HEK293 (cell line): ENCODE measurements at regions not wholly inside any gene's neighbourhood (a gene's known extent, or its start where the extent isn't known, plus 50 kb on each side); places are given as distances from the start of the nearest gene placed in this dataset.

Experiments
- CTCF ChIA-PET: fragments of 350-600 bp; formaldehyde crosslinking; extraction: SDS; loops from one replicate; lab custom pipeline; 2021; ENCODE audit warnings: antibody characterized with exemption; lab: Yijun Ruan, JAX
- POLR2A ChIA-PET: fragments of 300-600 bp; formaldehyde crosslinking; extraction: SDS; loops from one replicate; lab custom pipeline; 2020; ENCODE audit warnings: antibody characterized with exemption, inconsistent platforms; lab: Yijun Ruan, JAX
- H3K27ac ChIP-seq: fragments of 200-500 bp; sonication (Bioruptor generic); 2 replicates; pipeline ENCODE4 v1.5.1; 2014; ENCODE audit warnings: low read depth, low read length, control low read depth, inconsistent platforms; ENCODE audit errors: extremely low read depth
- H3K36me3 ChIP-seq, 2 experiments: fragments of 200-500 bp in 1 of 2; sonication (Bioruptor generic) in 1 of 2; 1 replicate in 1 of 2; 2 replicates in 1 of 2; pipeline ENCODE4 v1.5.1; 2014 to 2017; ENCODE audit warnings: inconsistent platforms in 2 of 2, low read length in 2 of 2; ENCODE audit not compliant: control insufficient read depth in 2 of 2, insufficient read depth in 1 of 2
- H3K4me1 ChIP-seq: fragments of 200-500 bp; sonication (Bioruptor generic); 2 replicates; pipeline ENCODE4 v1.5.1; 2014; ENCODE audit warnings: mild to moderate bottlenecking, low read length, inconsistent platforms; ENCODE audit not compliant: control insufficient read depth, insufficient read depth
- H3K4me3 ChIP-seq: 2 replicates; pipeline ENCODE4 v1.5.1; 2011; ENCODE audit warnings: low read depth, mild to moderate bottlenecking, control low read depth, low read length, moderate library complexity
- H3K9me3 ChIP-seq: fragments of 200-500 bp; sonication (Bioruptor generic); 2 replicates; pipeline ENCODE4 v1.5.1; 2014; ENCODE audit warnings: low read depth, low read length, inconsistent platforms; ENCODE audit not compliant: control insufficient read depth, insufficient read depth
- GLIS1 ChIP-seq: fragments of 450-650 bp; formaldehyde crosslinking; IDR thresholded peaks from 2 replicates; pipeline ENCODE4 v1.5.1; 2016; ENCODE audit warnings: missing biosample characterization, missing genetic modification characterization
- GLIS2 ChIP-seq: fragments of 450-650 bp; formaldehyde crosslinking; IDR thresholded peaks from 2 replicates; pipeline ENCODE4 v1.5.1; 2016; ENCODE audit warnings: missing biosample characterization, missing genetic modification characterization
- SP3 ChIP-seq: fragments of 450-650 bp; formaldehyde crosslinking; IDR thresholded peaks from 2 replicates; pipeline ENCODE4 v1.5.1; 2016; ENCODE audit warnings: missing biosample characterization, missing genetic modification characterization
- YY2 ChIP-seq: fragments of 450-650 bp; formaldehyde crosslinking; IDR thresholded peaks from 2 replicates; pipeline ENCODE4 v1.5.1; 2016; ENCODE audit warnings: missing biosample characterization, missing genetic modification characterization
- ZBTB1 ChIP-seq: fragments of 450-650 bp; formaldehyde crosslinking; IDR thresholded peaks from 2 replicates; pipeline ENCODE4 v1.5.1; 2016; ENCODE audit warnings: missing biosample characterization, missing genetic modification characterization
- ZEB2 ChIP-seq: fragments of 450-650 bp; formaldehyde crosslinking; IDR thresholded peaks from 2 replicates; pipeline ENCODE4 v1.5.1; 2016; ENCODE audit warnings: missing biosample characterization, missing genetic modification characterization
- ZNF155 ChIP-seq: fragments of 450-650 bp; formaldehyde crosslinking; IDR thresholded peaks from 2 replicates; pipeline ENCODE4 v1.5.1; 2016; ENCODE audit warnings: missing biosample characterization, missing genetic modification characterization
- ZNF184 ChIP-seq: fragments of 450-650 bp; IDR thresholded peaks from 2 replicates; pipeline ENCODE4 v1.5.1; 2018; ENCODE audit warnings: missing biosample characterization, mild to moderate bottlenecking, missing genetic modification characterization
- ZNF292 ChIP-seq: fragments of 450-650 bp; formaldehyde crosslinking; IDR thresholded peaks from 2 replicates; pipeline ENCODE4 v1.5.1; 2016; ENCODE audit warnings: low read depth, missing biosample characterization, missing genetic modification characterization, borderline replicate concordance
- ZNF510 ChIP-seq: fragments of 450-650 bp; formaldehyde crosslinking; IDR thresholded peaks from 2 replicates; pipeline ENCODE4 v1.5.1; 2018; ENCODE audit warnings: mild to moderate bottlenecking, missing genetic modification characterization, missing biosample characterization; ENCODE audit not compliant: insufficient replicate concordance
- ZNF600 ChIP-seq: fragments of 450-650 bp; formaldehyde crosslinking; IDR thresholded peaks from 2 replicates; pipeline ENCODE4 v1.5.1; 2016; ENCODE audit warnings: missing biosample characterization, missing genetic modification characterization
- ZNF785 ChIP-seq: fragments of 450-650 bp; formaldehyde crosslinking; IDR thresholded peaks from 2 replicates; pipeline ENCODE4 v1.5.1; 2016; ENCODE audit warnings: missing biosample characterization, missing genetic modification characterization
- ZSCAN16 ChIP-seq: fragments of 450-650 bp; formaldehyde crosslinking; IDR thresholded peaks from 2 replicates; pipeline ENCODE4 v1.5.1; 2016; ENCODE audit warnings: missing biosample characterization, missing genetic modification characterization
- TF ChIP-seq, protein P1 (sequence below): fragments of 450-650 bp; formaldehyde crosslinking; IDR thresholded peaks from 2 replicates; pipeline ENCODE4 v1.5.1; 2016; ENCODE audit warnings: missing biosample characterization, missing genetic modification characterization, low read depth
- TF ChIP-seq, protein P2 (sequence below): fragments of 450-650 bp; formaldehyde crosslinking; IDR thresholded peaks from 2 replicates; pipeline ENCODE4 v1.5.1; 2016; ENCODE audit warnings: missing biosample characterization, missing genetic modification characterization
- TF ChIP-seq, protein P3 (sequence below): fragments of 450-650 bp; formaldehyde crosslinking; IDR thresholded peaks from 2 replicates; pipeline ENCODE4 v1.5.1; 2016; ENCODE audit warnings: missing biosample characterization, missing genetic modification characterization, low read depth
- TF ChIP-seq, protein P4 (sequence below): fragments of 450-650 bp; formaldehyde crosslinking; IDR thresholded peaks from 2 replicates; pipeline ENCODE4 v1.5.0; 2017; ENCODE audit warnings: missing biosample characterization, missing genetic modification characterization, borderline replicate concordance
- TF ChIP-seq, protein P5 (sequence below): fragments of 450-650 bp; formaldehyde crosslinking; IDR thresholded peaks from 2 replicates; pipeline ENCODE4 v1.5.1; 2016; ENCODE audit warnings: missing biosample characterization, missing genetic modification characterization
- TF ChIP-seq, protein P6 (sequence below): fragments of 450-650 bp; IDR thresholded peaks from 2 replicates; pipeline ENCODE4 v1.5.1; 2018; ENCODE audit warnings: missing biosample characterization, mild to moderate bottlenecking, missing genetic modification characterization
- TF ChIP-seq, protein P7 (sequence below): fragments of 450-650 bp; formaldehyde crosslinking; IDR thresholded peaks from 2 replicates; pipeline ENCODE4 v1.5.1; 2016; ENCODE audit warnings: missing biosample characterization, missing genetic modification characterization

DNA sequence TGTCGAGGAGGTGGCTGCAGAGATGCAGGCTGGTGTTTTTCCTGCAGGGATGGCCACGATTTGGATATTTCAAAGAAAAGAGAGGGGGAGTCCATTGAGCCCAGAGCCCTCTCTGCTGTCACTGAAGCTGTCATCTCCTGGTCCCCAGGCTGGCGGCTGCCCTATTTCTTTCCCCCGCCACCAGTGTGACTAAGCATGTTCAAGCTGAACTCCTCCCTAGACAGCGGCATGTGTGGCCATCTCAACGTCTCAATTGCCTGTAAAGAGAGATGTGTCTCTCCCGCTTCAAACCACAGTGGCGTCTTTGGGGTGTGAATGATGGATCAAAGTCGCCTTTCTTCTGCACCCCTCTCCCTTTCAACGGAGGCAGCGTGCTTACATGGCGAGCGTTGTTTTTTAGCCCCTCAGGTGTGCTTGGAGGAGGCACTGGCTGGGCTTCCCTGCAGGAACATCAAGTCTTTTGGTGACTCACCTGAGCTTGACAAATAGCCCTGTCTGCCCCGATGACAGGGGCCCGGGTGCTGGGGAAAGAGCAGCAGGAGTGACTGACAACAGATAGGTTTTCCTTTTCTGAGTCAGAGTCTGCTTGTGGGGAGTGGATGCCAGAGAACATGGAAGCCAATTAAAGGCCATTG is 346.4 kb upstream of the AJAP1 start:
- no peak overlapping the region for H3K4me3 ChIP-seq
- no peak overlapping the region for H3K27ac ChIP-seq
- no peaks in the 10 kb centered on the region for H3K36me3 ChIP-seq
- no peaks in the 10 kb centered on the region for H3K9me3 ChIP-seq
- H3K4me1 ChIP-seq, result no peaks in the 10 kb centered on the region
- ChIA-PET CTCF (no interaction called here), POLR2A (no interaction called here)
- no peak for TF ChIP-seq ZNF184 (tag by site-specific recombination)
- TF ChIP-seq, protein P1, sequence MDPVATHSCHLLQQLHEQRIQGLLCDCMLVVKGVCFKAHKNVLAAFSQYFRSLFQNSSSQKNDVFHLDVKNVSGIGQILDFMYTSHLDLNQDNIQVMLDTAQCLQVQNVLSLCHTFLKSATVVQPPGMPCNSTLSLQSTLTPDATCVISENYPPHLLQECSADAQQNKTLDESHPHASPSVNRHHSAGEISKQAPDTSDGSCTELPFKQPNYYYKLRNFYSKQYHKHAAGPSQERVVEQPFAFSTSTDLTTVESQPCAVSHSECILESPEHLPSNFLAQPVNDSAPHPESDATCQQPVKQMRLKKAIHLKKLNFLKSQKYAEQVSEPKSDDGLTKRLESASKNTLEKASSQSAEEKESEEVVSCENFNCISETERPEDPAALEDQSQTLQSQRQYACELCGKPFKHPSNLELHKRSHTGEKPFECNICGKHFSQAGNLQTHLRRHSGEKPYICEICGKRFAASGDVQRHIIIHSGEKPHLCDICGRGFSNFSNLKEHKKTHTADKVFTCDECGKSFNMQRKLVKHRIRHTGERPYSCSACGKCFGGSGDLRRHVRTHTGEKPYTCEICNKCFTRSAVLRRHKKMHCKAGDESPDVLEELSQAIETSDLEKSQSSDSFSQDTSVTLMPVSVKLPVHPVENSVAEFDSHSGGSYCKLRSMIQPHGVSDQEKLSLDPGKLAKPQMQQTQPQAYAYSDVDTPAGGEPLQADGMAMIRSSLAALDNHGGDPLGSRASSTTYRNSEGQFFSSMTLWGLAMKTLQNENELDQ (tag by site-specific recombination), result no peak
- no peak for TF ChIP-seq ZNF510 (tag by site-specific recombination)
- TF ChIP-seq ZNF600, result no peak
- no peak for TF ChIP-seq ZEB2 (tag by site-specific recombination)
- TF ChIP-seq ZNF155 (tag by site-specific recombination), result no peak
- no peak for TF ChIP-seq GLIS1 (tag by site-specific recombination)
- TF ChIP-seq SP3 (tag by site-specific recombination), result no peak
- TF ChIP-seq ZNF292, result no peak
- TF ChIP-seq, protein P2, sequence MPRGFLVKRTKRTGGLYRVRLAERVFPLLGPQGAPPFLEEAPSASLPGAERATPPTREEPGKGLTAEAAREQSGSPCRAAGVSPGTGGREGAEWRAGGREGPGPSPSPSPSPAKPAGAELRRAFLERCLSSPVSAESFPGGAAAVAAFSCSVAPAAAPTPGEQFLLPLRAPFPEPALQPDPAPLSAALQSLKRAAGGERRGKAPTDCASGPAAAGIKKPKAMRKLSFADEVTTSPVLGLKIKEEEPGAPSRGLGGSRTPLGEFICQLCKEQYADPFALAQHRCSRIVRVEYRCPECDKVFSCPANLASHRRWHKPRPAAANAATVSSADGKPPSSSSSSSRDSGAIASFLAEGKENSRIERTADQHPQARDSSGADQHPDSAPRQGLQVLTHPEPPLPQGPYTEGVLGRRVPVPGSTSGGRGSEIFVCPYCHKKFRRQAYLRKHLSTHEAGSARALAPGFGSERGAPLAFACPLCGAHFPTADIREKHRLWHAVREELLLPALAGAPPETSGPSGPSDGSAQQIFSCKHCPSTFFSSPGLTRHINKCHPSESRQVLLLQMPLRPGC (tag by site-specific recombination), result no peak
- TF ChIP-seq, protein P3, sequence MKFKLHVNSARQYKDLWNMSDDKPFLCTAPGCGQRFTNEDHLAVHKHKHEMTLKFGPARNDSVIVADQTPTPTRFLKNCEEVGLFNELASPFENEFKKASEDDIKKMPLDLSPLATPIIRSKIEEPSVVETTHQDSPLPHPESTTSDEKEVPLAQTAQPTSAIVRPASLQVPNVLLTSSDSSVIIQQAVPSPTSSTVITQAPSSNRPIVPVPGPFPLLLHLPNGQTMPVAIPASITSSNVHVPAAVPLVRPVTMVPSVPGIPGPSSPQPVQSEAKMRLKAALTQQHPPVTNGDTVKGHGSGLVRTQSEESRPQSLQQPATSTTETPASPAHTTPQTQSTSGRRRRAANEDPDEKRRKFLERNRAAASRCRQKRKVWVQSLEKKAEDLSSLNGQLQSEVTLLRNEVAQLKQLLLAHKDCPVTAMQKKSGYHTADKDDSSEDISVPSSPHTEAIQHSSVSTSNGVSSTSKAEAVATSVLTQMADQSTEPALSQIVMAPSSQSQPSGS (tag by site-specific recombination), result no peak
- TF ChIP-seq ZBTB1, result no peak
- no peak for TF ChIP-seq ZSCAN16 (tag by site-specific recombination)
- TF ChIP-seq, protein P4, sequence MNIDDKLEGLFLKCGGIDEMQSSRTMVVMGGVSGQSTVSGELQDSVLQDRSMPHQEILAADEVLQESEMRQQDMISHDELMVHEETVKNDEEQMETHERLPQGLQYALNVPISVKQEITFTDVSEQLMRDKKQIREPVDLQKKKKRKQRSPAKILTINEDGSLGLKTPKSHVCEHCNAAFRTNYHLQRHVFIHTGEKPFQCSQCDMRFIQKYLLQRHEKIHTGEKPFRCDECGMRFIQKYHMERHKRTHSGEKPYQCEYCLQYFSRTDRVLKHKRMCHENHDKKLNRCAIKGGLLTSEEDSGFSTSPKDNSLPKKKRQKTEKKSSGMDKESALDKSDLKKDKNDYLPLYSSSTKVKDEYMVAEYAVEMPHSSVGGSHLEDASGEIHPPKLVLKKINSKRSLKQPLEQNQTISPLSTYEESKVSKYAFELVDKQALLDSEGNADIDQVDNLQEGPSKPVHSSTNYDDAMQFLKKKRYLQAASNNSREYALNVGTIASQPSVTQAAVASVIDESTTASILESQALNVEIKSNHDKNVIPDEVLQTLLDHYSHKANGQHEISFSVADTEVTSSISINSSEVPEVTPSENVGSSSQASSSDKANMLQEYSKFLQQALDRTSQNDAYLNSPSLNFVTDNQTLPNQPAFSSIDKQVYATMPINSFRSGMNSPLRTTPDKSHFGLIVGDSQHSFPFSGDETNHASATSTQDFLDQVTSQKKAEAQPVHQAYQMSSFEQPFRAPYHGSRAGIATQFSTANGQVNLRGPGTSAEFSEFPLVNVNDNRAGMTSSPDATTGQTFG (tag by site-specific recombination), result no peak
- no peak for TF ChIP-seq YY2 (tag by site-specific recombination)

DNA sequence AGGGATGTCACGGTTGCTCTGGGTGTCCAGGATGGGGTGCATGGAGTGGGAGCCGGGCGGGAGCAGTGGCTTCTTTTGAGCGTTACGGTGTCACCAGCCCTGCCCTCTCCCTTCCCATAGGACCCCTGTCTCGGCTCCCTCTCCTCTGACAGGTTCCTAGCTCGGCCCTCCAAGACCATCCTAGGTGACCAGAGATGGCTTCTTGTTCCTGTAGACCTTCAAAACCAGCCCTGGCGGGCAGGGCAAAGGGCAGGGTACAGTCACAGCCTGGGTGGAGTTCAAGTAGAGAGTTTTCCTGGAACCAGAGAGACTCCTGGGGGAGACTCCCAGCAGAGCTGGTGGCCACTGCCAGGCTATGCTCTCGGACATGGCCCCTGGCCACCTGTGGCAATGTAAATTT is 345.6 kb upstream of the AJAP1 start:
- Histone ChIP-seq H3K4me1 (no peaks in the 10 kb centered on the region), H3K27ac (no peak overlapping the region), H3K9me3 (no peaks in the 10 kb centered on the region), H3K36me3 (no peaks in the 10 kb centered on the region), H3K4me3 (no peak overlapping the region)
- POLR2A ChIA-PET, result no interaction called here
- CTCF ChIA-PET, result no interaction called here
- TF ChIP-seq, protein P5, sequence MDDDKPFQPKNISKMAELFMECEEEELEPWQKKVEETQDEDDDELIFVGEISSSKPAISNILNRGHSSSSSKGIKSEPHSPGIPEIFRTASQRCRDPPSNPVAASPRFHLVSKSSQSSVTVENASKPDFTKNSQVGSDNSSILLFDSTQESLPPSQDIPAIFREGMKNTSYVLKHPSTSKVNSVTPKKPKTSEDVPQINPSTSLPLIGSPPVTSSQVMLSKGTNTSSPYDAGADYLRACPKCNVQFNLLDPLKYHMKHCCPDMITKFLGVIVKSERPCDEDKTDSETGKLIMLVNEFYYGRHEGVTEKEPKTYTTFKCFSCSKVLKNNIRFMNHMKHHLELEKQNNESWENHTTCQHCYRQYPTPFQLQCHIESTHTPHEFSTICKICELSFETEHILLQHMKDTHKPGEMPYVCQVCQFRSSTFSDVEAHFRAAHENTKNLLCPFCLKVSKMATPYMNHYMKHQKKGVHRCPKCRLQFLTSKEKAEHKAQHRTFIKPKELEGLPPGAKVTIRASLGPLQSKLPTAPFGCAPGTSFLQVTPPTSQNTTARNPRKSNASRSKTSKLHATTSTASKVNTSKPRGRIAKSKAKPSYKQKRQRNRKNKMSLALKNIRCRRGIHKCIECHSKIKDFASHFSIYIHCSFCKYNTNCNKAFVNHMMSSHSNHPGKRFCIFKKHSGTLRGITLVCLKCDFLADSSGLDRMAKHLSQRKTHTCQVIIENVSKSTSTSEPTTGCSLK (tag by site-specific recombination), result no peak
- TF ChIP-seq, protein P6, sequence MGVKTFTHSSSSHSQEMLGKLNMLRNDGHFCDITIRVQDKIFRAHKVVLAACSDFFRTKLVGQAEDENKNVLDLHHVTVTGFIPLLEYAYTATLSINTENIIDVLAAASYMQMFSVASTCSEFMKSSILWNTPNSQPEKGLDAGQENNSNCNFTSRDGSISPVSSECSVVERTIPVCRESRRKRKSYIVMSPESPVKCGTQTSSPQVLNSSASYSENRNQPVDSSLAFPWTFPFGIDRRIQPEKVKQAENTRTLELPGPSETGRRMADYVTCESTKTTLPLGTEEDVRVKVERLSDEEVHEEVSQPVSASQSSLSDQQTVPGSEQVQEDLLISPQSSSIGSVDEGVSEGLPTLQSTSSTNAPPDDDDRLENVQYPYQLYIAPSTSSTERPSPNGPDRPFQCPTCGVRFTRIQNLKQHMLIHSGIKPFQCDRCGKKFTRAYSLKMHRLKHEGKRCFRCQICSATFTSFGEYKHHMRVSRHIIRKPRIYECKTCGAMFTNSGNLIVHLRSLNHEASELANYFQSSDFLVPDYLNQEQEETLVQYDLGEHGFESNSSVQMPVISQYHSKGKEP, result no peak
- TF ChIP-seq, protein P7, sequence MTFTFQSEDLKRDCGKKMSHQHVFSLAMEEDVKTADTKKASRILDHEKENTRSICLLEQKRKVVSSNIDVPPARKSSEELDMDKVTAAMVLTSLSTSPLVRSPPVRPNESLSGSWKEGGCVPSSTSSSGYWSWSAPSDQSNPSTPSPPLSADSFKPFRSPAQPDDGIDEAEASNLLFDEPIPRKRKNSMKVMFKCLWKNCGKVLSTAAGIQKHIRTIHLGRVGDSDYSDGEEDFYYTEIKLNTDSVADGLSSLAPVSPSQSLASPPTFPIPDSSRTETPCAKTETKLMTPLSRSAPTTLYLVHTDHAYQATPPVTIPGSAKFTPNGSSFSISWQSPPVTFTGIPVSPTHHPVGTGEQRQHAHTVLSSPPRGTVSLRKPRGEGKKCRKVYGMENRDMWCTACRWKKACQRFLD, result no peak
- TF ChIP-seq GLIS2 (tag by site-specific recombination), result no peak
- no peak for TF ChIP-seq ZNF785 (tag by site-specific recombination)
